ENCODE measurements at regions not wholly inside any gene's neighbourhood (a gene's known extent, or its start where the extent isn't known, plus 50 kb on each side); places are given as distances from the start of the nearest gene placed in this dataset.

DNA sequence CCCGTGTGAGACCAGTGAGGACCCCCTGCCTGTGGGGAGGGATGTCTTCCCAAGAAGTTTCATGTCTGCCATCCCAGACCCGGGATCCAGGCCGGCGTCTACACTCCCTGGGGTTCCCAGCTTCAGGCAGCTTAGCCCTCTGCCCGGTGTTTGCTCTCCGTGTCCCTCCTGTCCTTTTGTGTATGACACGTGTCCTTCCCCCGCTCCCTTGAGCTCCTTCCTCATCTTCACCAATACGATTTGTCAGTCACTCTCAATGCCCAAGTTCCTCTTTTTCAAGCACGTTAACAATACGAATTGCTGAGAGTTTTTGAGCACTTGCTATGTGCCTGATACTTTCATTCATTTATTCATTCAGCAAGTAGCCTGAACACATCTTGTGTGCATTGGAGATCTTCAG is 115.6 kb upstream of the PTPN1 start:
- no peak for DNase-seq

DNA sequence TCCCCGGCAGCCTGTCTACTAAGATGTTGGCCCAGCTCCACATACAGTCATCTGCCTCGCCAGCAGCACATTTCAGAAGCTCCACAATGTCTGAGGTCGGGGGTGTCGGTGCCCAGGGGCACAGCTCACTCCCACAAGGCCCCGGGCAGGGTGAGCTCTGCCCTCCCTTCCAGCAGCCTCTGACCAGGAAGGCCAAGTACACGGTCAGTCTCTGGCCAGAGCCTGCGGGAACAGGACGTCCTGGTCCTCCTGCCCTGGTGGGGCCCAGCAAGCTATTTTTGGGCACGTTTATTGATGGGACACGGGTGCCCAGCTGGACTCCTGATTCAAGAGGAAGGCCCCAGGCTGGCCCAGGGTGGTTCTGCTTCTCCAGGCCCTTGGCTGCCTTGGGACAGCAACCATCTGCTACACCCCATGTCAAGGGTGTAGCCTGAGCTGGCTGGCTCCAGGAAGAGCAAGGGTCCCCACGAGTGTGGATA is 114.9 kb upstream of the PTPN1 start:
- DNase-seq = no peak

DNA sequence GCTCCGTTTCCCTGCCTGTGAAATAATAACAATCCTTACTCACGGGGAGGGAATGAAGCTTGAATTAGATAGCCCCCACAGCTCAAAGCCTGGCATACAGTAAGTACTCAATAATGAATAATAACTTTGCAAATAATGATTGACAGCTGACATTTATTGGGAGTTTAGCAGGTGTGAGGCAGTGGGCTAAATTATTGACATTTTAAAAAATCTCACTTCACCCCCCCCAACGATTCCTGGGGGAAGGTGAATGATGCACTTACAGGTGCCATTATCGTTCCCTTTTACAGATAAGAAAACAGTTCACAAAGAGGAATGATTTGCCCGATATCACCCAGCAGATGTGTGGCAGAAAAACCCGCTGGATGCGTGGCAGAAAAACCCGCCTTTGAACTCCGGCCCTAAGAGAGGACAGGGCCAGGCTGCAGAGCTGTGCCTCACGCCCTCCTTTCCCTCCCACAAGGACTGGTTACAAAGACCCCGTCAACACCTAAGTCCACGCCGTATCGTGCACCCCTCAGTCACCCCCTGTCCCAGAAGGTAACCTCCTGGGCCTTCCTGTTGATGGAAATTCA is 114.2 kb upstream of the PTPN1 start:
- DNase-seq = no peak

DNA sequence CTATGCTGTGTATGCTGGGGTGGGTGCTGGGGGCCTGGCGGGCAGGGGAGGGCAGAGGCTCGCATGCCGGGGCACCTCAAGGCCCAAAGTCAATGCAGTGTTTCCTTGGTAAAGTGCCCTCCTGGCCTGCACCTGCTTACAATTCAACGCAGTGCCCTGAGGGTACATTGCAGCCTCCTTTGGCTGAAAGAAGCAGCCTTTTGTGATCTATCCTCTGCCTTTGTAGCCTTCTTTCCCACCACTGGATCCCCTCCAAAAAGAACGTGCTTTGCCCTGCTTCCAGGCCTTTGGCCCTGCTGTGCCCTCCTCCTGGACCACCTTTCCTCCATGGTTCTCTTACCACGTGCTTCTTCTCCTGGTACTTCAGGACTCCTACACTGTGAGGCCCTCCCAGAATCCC is 113.6 kb upstream of the PTPN1 start:
- DNase-seq = no peak

DNA sequence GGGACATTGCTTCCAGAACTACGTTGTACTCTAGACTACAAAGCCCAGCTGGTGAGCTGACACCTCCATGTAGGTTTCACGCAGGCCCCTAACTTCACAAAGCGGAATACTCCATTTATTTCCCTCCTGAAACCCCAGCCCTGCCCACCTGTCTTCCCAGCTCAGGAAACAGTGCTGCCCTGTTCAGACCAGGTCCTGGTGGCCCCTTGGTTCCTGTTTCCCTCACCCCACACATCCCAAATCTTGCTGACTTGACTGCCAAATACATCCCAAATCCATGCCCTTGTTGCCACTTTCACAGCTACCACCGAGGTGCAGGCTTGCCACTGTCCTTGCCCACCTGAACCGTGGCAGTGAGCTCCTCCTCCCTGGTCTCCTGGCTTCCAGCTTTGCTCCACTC is 113.1 kb upstream of the PTPN1 start:
- no peak for DNase-seq

DNA sequence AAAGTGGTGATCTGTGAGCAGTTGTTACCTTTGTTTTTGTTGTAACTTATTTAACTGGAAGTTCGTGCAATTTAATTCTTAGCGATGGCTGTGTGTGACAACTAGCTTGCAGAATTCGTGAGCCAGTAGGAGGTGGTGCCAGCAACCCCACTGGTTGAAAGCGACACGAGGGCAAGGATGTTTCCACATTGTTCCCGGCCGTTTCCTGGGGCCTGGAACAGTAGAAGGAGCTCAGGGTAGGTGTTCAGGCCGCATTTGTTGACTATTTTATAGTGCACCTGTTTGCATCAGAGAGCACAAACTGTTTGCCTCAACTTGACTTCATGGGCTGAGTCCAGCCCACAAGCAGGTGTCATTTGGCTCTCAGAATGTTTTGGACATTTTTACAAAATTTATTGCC is 112.1 kb upstream of the PTPN1 start:
- DNase-seq = no peak

DNA sequence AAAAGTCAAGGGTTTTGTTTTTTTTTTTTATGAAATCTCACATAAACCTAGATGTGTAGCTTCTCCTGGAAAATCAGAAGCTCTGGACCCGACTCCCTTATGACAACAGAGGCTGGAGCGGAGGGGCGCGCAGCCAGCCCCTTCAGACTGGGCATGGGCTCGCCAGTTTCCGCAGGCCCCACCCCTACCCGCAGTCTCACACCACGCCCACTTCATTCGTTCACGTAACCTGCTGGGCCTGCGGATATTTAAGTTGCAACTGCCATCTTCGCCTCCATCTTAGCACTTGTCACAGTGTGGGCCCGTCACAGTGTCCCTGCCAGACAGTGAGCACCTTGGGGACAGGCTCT is 111.7 kb upstream of the PTPN1 start:
- no peak for DNase-seq

DNA sequence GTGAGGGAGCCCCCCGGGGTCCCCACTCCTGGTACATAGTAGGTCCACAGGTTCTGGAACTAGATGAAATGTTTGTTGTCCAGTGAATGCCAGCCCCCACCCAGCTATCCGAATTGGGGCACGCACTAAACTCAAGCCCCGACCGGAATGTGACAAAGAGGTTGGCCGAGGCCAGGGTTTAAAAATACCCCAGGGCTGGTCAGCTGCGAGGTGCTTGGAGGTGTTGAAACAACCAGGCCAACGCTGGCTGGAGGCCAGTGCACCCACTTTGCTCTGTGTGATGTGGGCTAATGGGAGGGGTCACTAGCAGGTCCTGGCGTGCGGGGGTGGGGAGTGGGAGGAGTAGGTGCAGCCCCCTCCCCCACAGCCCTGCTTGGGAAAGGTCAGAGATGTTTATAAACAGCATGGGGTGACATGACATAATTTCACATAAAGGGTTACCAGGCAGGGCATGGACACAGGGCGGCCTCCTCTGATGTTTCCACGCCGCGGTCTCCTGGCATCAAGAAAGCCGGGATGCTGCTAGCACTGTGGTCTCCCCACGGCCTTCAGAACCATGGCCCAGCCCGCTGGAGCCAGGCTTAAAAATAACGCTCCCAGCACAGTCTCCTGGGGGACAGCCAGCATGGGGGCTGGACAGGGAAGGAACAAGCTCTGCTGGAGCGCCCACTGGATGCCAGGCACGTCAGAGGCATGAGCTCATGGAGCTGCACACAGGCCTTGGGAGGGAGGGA is 111.2 kb upstream of the PTPN1 start:
- no peak for DNase-seq

DNA sequence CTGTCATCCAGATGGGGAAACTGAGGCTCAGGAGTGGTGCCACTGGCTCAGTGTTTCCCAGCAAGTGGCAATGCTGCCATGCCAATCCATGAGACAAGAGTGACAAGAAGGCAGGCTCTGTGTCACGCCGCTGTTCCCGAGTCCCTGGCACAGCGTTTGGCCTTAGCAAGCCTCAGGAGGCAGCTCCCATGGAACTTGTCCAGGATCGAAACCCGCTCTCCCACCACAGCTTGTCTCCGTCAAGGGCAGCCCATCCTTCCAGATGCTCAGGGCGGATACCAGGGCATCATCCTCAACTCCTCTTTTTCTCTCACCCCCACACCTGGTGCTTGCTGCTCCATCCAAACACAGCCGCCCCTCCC is 110.6 kb upstream of the PTPN1 start:
- DNase-seq = no peak

DNA sequence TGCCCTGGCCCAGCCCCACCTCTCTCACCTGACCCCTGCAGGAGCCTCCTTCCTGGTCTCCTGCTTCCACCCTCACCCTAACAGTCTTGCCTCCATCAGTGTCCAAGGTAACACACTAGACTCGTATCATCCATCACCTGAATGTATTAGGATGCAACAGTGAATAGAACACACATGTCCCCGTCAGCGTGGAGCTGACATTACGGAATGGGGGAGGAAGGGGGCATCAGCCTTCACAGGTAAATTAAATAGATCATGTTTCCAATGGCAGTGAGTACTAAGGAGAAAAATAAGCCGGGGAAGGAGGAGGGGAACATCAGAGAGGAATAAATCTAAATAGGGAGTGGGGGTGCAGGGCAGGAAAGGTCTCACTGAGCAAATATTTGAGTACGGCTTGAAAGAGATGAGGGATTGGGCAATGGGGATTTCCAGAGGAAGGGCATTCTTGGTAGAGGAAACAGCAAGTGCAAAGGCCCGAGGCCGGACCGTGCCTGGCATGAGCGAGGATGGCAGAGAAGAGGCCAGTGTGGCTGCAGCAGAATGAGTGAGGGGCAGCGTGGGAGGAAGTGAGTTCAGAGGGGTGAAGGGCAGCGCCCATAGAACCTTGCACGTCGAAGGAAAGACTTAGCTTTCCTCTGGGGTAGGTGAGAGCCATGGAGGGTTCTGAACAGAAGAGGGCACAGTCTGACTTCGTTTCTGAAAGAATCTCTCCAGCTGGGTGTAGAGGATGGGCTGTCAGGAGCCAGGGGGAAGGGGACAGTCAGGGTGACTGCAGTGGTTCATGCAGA is 110.1 kb upstream of the PTPN1 start:
- DNase-seq = no peak

DNA sequence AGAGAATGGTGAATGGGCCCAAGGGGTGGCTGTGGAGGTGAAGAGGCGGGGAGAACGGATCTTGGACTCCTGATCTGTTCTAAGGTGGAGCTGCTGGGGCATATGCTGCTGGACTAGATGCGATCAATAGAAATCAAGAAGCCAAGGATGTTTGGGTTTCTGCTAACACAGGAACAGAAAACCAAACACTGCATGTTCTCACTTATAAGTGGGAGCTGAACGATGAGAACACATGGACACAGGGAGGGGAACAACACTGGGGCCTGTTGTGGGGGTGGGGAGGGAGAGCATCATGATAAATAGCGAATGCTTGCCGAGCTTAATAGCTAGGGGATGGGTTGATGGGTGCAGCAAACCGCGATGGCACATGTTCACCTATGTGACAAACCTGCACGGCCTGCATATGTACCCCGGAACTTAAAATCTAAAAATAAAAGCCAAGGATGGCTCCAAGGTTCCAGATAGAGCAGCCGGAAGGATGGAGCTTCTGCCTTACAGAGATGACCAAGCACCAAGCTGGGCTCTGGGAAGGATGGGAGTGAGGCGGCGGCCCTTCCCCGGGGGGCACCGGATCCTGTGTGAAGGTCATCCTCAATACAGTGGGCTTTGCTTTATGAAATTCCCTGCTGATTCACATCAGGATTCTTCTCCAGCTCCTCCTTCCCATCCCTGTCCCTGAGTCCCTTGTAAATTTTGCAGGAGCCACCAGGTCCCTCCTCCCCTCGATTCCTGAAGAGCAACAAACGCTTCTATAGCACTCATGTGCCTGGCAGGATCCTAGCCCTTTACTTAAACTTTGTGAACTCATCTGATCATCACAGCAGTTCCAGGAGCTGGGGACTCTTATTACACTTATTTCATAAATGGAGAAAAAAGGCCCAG is 109.2 kb upstream of the PTPN1 start:
- DNase-seq = no peak

DNA sequence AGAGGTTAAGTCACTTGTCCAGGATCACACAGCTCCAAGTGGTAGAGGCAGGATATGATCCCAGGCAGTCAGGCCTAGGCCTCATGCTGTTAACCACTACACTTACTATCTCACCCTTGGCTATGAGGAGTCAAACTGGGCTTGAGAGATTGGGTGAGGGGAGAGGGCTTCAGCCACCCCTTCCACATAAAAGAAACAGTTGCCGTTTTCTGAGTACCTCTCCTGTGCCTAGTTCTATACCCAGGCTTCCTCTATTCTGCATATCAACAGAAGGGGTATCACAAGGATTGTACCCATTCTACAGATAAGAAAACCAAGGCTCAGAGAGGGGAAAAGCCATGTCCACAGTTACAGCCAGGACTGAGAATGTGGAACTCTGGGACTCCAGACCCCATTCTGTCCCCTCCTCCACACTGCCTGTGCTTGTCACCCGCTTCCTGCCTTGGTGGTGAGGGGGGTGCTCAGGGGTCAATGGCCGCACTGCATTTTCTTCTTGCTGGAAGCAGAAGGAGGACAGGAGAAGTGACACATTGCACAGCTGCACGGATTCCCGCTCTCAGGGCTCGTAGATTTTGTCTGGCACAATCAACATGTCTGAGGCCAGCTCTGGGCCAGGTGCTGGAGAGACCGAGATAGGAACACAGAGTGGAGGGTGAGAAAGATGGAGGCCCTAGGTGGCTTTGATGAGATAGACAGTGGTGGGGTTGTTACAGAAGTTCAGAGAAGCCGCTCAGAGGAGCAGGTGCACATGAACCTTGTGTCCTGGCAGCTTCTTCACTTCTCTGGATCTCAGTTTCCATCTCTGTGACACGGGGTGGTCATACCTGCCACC is 108.4 kb upstream of the PTPN1 start:
- DNase-seq = no peak

DNA sequence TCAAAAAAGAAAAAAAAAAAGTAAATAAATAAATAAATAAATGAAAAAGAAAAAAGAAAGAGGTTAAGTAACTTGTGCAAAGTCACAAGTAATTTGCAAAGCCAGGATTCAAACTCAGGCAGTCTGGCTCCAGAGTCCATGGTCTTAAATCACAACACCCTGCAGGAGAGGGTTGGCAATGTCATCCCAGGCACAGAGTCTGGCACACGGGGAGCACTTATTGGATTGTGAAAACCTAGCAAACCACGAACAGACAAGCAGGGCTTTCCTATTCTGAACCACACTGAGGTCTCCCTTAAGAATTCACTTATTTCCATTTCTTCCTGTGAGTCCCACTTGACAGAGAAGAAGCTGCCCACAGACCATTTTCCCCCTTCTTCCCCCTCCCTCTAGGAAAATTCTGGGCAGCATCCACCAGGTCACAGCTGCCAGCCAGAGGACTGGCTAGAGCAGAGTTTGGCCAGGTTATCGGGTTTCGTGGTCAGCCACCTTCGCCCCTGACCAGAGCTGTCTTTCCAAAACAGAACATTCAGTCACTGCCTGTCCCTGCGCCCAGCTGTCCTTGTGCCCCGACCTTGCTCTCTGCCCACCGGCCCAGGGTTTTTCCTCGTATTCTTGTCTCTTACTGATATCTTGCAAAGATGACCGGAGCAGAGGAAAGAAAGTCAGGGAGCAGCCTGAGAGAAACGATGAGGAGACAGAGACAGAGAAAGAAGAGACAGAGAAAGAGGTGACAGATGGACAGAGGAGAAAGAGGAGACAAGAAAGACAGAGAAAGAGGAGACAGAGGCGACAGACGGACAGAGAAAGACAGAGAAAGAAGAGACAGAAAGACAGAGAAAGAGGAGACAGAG is 106.4 kb upstream of the PTPN1 start:
- no peak for DNase-seq

DNA sequence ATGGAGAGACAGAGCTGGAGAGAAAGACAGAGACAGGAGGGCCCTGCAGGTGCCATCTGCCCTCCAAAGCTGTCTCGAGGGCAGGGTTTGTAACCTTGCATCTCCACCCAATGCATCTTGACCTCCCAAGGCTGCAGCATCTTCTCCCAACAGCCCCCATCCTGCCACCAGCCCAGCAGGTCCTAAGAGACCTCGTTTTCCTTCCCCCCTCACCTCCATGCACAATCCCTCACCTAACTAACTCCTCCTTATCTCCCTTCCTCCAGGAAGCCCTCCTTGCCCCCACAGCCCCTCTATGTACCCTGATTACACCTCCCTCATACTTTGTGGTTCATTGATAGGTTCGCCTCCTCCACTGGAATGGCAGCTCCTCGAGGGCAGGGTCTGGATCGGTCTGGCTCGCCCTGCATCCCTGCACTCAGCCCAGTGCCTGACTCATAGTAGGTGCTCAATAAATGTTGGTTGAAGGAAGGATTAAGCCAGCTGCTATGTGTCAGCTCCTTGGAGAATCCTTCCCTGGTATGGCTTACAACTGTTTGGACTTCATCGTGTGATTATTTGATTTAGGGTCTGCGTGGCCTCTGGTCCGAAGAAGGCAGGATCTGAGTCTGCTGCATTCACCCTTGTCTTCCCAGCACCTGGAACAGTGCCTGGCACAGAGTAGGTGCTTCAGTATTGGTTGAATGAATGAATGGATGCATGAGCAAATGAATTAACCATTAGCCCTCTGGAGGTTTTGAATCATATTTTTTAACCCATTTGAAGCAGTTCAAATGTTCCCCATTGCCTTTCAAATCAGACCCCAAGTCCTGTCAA is 105.6 kb upstream of the PTPN1 start:
- DNase-seq = no peak

DNA sequence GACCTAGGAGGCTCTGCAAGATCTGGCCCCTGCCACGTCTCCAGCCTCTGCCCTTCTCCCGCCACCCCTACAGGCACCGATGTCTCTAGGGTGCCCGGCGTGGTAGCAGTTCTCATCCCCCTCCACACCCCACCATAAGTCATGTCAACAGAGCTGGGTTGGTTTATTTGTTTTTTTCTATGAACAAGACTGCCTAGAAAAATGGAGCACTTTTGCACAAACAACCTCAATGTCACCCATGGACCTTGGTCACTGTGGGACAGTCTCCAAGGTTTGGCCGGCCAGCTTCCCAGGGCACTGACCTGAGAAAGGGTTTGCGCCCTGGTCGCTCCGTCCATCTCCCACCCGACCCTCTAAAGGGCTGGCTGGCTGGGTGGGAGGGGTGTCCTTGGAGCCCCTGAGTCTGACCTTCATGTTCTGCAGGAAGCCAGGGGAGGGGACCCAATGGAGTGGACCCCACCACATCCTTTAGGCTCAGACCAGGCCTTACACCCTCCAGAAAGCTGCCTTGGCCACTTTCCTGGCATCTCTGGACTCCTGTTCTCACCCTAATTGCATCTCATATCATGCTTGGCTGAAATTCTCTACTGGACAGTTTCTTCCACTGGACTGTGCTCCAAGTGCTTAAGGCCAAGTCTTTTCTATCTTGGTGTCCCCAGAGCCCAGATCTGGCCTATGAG is 104.8 kb upstream of the PTPN1 start:
- no peak for DNase-seq

DNA sequence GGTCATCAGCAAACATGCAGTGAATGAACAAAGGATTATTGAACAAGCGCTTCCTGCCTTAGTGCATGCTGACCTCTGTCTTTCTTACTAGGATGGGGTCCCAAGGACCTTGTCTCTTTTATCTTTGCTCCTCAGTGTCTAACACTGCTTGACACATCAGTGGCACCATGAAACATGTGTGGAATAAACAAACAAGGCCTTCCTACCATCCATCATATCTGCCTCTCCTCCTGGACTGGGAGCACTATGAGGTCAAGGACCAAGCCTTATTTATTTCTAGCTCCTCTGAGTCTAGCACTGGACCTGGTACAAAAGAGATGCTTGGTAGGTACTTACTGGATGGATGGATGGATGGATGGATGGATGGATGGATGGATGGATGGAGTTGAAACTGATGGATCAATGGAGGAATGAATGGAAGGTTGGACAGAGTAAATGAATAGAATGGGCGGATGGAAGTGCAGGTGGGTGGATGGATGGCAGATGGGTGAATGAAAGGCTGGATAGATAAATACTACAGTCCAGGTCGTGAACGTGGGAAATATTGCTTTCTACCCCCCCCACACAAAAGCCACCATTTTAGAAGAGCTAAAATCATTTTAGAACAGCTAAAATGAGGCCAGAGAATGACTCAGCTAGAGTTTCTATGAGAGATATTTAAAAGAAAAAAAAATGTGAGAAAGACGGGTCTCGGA is 104.1 kb upstream of the PTPN1 start:
- no peak for DNase-seq

DNA sequence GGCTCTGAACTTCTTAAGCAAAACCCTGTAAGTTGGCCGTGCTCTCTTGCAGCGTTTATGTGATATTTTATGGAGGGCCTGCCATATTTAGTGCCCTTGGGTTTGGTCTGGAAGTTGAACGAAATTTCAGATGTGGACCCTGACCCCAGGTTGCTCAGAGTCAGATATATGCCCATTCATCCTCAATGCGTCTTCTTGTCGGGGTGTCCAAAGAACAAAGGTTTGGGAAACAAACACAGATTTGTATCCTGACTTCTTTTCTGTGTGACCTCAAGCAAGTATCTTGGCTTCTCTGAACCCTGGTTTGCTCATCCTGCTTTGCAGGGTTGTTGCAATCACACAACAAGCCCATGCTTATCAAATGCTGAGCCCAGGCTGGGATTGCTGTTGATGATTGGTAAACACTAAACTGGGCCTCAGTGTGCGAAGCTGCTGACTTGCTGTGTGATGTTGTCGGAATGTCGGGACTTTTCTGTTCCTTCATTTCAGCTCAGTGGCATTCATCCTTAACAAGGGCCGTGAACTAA is 103.5 kb upstream of the PTPN1 start:
- DNase-seq = no peak

DNA sequence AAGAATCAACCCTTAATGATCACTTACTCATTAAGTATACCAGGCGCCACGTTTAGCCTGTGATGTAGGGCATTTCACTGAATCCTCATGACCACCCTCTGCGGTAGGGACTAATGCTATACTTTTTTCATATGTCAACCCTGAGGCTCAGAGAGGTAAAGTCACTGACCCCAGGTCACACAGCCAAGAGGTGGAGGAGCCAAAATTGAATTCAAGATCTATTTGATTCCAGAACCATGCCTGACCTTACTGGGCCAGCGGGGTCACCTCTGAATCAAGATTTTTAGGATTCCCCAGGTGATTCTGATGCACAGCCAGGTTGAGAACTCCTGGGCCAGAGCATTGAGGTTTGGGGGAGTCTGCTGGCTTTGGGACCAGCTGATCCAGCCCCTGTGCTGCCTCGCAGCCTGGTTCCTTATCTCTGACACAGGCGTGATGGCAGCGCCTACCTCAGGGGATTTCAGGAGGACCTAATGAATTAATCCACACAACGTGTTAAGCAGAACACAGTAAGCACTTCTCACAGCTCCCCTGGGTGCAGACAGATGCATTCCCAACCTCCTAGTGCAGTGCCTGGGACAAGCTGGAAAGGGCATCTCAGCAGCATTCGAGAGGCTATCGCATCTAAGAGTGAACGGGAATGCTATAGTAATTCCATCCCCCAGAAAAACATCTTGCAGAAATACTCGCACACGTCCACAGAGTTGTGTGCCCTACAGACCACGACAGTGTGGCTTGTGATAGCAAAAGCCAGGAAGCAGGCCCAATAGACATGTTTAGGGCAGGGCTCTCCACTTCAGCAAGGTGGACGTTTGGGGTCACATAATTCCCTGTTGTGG is 101.4 kb upstream of the PTPN1 start:
- DNase-seq = no peak

All from NCI-H2081 (cell line).